GM12864 (cell line): ENCODE measurements at regions not wholly inside any gene's neighbourhood (a gene's known extent, or its start where the extent isn't known, plus 50 kb on each side); places are given as distances from the start of the nearest gene placed in this dataset.

Experiments used
- DNase-seq: peaks from one replicate; pipeline ENCODE4 v3.0.0-alpha.2; 2011; ENCODE audit warnings: low read depth
- H3K4me3 ChIP-seq: 2 replicates; pipeline ENCODE4 v1.5.1; 2011; ENCODE audit warnings: mild to moderate bottlenecking, low read depth, low read length, control low read depth
- TF ChIP-seq, protein P1 (sequence below): IDR thresholded peaks from 2 replicates; pipeline ENCODE4 v1.5.1; 2011; ENCODE audit warnings: low read depth, mild to moderate bottlenecking, moderate library complexity, low read length, control low read depth, inconsistent platforms; ENCODE audit errors: missing control alignments

- no peak overlapping the region for H3K4me3 ChIP-seq
- TF ChIP-seq, protein P1, sequence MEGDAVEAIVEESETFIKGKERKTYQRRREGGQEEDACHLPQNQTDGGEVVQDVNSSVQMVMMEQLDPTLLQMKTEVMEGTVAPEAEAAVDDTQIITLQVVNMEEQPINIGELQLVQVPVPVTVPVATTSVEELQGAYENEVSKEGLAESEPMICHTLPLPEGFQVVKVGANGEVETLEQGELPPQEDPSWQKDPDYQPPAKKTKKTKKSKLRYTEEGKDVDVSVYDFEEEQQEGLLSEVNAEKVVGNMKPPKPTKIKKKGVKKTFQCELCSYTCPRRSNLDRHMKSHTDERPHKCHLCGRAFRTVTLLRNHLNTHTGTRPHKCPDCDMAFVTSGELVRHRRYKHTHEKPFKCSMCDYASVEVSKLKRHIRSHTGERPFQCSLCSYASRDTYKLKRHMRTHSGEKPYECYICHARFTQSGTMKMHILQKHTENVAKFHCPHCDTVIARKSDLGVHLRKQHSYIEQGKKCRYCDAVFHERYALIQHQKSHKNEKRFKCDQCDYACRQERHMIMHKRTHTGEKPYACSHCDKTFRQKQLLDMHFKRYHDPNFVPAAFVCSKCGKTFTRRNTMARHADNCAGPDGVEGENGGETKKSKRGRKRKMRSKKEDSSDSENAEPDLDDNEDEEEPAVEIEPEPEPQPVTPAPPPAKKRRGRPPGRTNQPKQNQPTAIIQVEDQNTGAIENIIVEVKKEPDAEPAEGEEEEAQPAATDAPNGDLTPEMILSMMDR, result peak; percentile 20
- no peak for DNase-seq
These were observed 414.3 kb downstream of the ANXA1 start for GRCh38 chr9:73565833-73566465.

- DNase-seq, result no peak
- TF ChIP-seq, protein P1, result no peak
- no peak overlapping the region for H3K4me3 ChIP-seq
These were observed 415.0 kb downstream of the ANXA1 start for GRCh38 chr9:73566627-73567026.

DNA sequence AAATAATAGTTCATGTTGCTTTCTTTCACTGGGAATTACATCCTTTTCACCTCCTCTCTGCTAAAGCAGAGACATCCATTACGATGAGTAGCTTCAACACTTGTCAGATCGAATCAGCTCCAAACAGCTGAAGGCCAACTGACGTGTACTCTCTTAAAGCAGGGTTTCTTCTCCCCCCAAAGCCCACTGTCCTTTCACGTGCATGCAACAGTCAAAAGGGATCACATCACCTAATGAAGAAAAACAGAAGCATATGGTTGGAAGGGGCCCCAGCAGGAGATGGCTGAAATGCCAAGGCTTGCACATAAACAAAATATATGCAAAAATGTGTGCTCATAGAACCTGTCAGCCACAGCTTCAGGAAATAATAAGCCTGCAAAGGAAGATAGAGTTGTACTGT, 421.6 kb downstream of the ANXA1 start:
- no peak for DNase-seq
- no peak overlapping the region for H3K4me3 ChIP-seq
- TF ChIP-seq, protein P1, result no peak

DNA sequence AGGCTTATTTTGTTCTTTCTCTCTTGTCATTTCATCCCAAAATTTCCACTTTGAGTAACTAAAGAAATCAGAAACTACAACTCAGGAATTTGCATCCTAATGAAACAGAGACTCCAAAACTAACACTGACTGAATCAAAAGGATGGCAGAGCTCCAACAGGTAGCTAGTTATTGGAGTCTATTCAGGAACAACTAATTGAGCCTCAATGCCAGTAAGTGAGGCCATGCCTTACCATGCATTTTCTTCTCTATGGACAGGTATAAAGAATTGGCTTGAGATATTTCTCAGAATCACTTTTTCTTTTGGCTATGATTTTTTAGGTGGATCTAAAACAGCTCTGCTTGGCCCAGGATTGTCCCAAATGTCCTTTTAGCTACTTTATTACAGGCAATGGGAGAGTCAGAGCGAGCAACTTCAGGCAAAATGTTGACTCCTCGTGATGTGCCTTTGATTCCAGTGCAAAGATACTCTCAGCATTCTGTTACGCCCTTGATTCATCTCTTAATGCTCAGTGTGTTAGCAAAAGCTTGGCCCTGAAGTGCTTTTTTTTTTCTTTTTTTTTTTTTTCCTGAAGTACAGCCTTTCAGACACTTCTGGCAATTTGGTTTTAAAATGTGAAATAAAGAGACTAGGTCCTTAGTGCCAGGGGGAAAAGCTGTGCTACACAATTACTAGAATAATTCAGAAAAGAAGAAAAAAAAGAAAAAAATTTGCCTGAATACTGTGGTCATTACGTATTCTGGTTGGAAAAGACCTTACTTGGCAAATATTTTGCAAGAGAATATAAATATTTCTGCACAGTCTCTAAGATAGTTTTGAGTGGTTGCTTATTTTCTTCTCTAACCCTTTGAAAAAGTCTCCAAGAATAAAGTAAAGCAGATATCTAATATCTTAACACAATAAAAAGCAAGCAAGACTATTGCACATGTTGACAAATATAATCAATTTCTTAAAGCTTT, 423.7 kb downstream of the ANXA1 start:
- no peak for DNase-seq
- TF ChIP-seq, protein P1, result no peak
- H3K4me3 ChIP-seq, result no peak overlapping the region

DNA sequence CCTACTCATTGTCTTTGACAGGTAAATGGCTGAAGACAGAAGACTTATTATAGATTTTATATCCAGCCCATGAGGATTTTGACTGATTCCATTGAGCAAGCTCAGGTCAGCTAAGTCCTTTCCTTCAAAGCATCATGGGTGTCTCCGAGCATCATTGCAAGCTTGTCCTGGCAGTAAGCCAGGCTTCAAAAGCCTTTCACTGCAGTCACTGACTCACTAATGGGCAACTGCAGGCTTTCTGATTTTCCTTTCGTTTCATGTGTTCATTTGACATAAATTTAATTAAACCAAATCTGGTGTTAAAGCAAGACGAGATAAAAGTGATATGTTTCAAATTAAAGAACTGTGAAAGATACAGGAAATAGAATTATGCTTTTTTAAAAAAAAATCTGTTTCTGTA, 426.2 kb downstream of the ANXA1 start:
- no peak overlapping the region for H3K4me3 ChIP-seq
- TF ChIP-seq, protein P1, result no peak
- DNase-seq, result no peak

GRCh38 chr9:73579823-73580222, 428.2 kb downstream of the ANXA1 start:
- no peak overlapping the region for H3K4me3 ChIP-seq
- TF ChIP-seq, protein P1, result no peak
- no peak for DNase-seq

DNA sequence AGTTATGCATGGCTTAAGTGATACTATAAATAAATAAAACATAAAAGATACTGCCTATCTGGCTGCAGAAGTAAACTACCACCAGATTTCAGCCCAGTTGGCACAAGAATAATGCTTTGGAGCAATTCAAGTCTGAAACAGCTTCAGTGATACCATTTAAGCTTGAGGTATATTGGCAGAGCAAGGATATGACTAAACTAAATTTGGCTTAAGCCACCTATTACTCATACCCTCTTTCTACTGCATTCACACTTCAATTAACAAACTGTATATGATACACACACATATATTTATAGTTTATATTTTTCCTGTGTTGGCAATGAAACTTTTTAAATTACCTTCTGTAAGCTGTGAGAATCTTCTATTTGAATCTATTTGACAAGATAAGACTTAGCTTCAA, 431.9 kb downstream of the ANXA1 start:
- TF ChIP-seq, protein P1, result no peak
- no peak overlapping the region for H3K4me3 ChIP-seq
- no peak for DNase-seq
